Sigmoid colon (tissue), 4 donors: ENCODE measurements at regions not wholly inside any gene's neighbourhood (a gene's known extent, or its start where the extent isn't known, plus 50 kb on each side); places are given as distances from the start of the nearest gene placed in this dataset.

Experiments
- CTCF ChIP-seq, 4 experiments: fragments of 450-650 bp in 3 of 4; fragments of 200-600 bp in 1 of 4; IDR thresholded peaks; one replicate each; pipeline ENCODE4 v1.5.1; 2016 to 2019; ENCODE audit warnings: antibody characterized with exemption in 4 of 4, mild to moderate bottlenecking in 3 of 4, moderate library complexity in 2 of 4
- EP300 ChIP-seq, 4 donors: sonication (generic); formaldehyde crosslinking; IDR thresholded peaks; one replicate each; pipeline ENCODE4 v1.6.1; 2017; ENCODE audit warnings: antibody characterized with exemption in 4 of 4
- POLR2A ChIP-seq, 2 donors: fragments of 450-650 bp; IDR thresholded peaks; one replicate each; pipeline ENCODE4 v1.6.1; 2016; ENCODE audit warnings: antibody characterized with exemption in 2 of 2, mild to moderate bottlenecking in 2 of 2, moderate library complexity in 2 of 2
- POLR2AphosphoS5 ChIP-seq, 4 donors: sonication (generic); formaldehyde crosslinking; IDR thresholded peaks; one replicate each; pipeline ENCODE4 v1.6.1; 2017; ENCODE audit warnings: antibody characterized with exemption in 4 of 4

GRCh38 chr13:26979334-26979733, 192.3 kb downstream of the USP12 start:
- TF ChIP-seq CTCF (IDR thresholded peaks at IDR 0.05) (no peak), POLR2A (IDR thresholded peaks at IDR 0.05) (no peak), POLR2AphosphoS5 (IDR thresholded peaks at IDR 0.05) (no peak), EP300 (IDR thresholded peaks at IDR 0.05) (no peak)
